SK-N-SH (cell line): ENCODE measurements at regions not wholly inside any gene's neighbourhood (a gene's known extent, or its start where the extent isn't known, plus 50 kb on each side); places are given as distances from the start of the nearest gene placed in this dataset.

Source experiments
- CTCF ChIP-seq: fragments of 200-600 bp; sonication (generic); IDR thresholded peaks from 2 replicates; pipeline ENCODE4 v1.6.1; 2017; ENCODE audit warnings: antibody characterized with exemption, mild to moderate bottlenecking, moderate library complexity
- POLR2AphosphoS5 ChIP-seq: IDR thresholded peaks from 2 replicates; pipeline ENCODE4 v1.6.1; 2012; ENCODE audit warnings: low read depth, low read length
- RAD21 ChIP-seq: IDR thresholded peaks from 2 replicates; pipeline ENCODE4 v1.6.1; 2012; ENCODE audit warnings: mild to moderate bottlenecking, low read length

DNA sequence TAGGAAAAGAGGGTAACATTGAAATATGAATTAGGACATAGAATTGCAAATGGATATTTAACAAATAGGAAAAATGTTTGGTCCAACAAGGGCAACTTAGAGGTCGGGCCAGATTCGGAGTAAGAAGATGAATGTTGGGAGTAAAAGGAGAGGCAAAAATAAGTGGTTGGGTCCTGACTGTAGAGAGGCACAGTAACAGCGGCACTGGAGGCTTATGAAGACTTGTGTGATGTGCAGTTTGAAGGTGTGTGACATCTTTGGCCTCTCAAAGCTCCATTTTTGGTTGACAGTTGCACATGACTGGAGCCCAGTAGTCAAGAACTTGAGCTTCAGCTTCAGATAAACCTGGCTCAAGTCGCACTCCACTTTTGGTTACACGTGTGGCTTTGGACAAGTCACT, 109.9 kb upstream of the PAXBP1 start:
- TF ChIP-seq RAD21 (no peak), CTCF (no peak), POLR2AphosphoS5 (no peak)
